PC-9 (cell line): ENCODE measurements at regions not wholly inside any gene's neighbourhood (a gene's known extent, or its start where the extent isn't known, plus 50 kb on each side); places are given as distances from the start of the nearest gene placed in this dataset.

Experiments used
- BruUV-seq: library from RNA; stranded (reverse); fragments of 400-500 nt; replicated peaks from 2 replicates; lab custom pipeline; 2021; lab: Mats Ljungman, UMichigan
- CTCF ChIA-PET: fragments of 300-600 bp; sonication (Branson Sonifier 250); formaldehyde crosslinking; loops from one replicate; lab custom pipeline; 2022; ENCODE audit warnings: antibody characterized with exemption; lab: Charles Lee
- POLR2A ChIA-PET: fragments of 300-600 bp; sonication (Branson Sonifier 250); formaldehyde crosslinking; loops from one replicate; lab custom pipeline; 2022; ENCODE audit warnings: antibody characterized with exemption; ENCODE audit not compliant: unreplicated experiment; lab: Charles Lee
- DNase-seq, 2 experiments: peaks; one replicate each; pipeline versions ENCODE4 v3.0.0 to v3.0.0-alpha.2; 2015 to 2022; ENCODE audit warnings: mixed read lengths in 1 of 2
- H2AFZ ChIP-seq: fragments of 200-600 bp; sonication (generic); 2 replicates; pipeline ENCODE4 v1.8.1; 2017; ENCODE audit warnings: antibody characterized with exemption
- H3F3A ChIP-seq: fragments of 200-600 bp; sonication (generic); 2 replicates; pipeline ENCODE4 v1.8.1; 2017; ENCODE audit warnings: antibody characterized with exemption, mild to moderate bottlenecking, low read depth; ENCODE audit not compliant: insufficient read depth
- H3K27ac ChIP-seq: fragments of 200-600 bp; sonication (generic); 2 replicates; pipeline ENCODE4 v1.6.1; 2016; ENCODE audit warnings: mixed run types
- H3K27me3 ChIP-seq: fragments of 200-600 bp; sonication (generic); 2 replicates; pipeline ENCODE4 v1.6.1; 2016; ENCODE audit warnings: low read depth, mixed run types; ENCODE audit not compliant: insufficient read depth
- H3K36me3 ChIP-seq: fragments of 200-600 bp; sonication (generic); 2 replicates; pipeline ENCODE4 v1.6.1; 2016; ENCODE audit warnings: low read depth, mixed run types
- H3K4me1 ChIP-seq: fragments of 200-600 bp; sonication (generic); replicated peaks from 2 replicates; pipeline ENCODE4 v1.6.1; 2016; ENCODE audit warnings: mixed run types; ENCODE audit not compliant: insufficient read depth
- H3K4me2 ChIP-seq: fragments of 200-600 bp; sonication (generic); 2 replicates; pipeline ENCODE4 v1.6.1; 2017; ENCODE audit warnings: mixed run types
- H3K4me3 ChIP-seq: fragments of 200-600 bp; sonication (generic); 2 replicates; pipeline ENCODE4 v1.6.1; 2016; ENCODE audit warnings: mixed run types
- H3K79me2 ChIP-seq: fragments of 200-600 bp; sonication (generic); 2 replicates; pipeline ENCODE4 v1.6.1; 2017; ENCODE audit warnings: low read depth, mixed run types
- H3K9me2 ChIP-seq: fragments of 200-600 bp; sonication (generic); 2 replicates; pipeline ENCODE4 v1.8.1; 2017; ENCODE audit warnings: mild to moderate bottlenecking; ENCODE audit not compliant: insufficient read depth
- H3K9me3 ChIP-seq: fragments of 200-600 bp; sonication (generic); 2 replicates; pipeline ENCODE4 v1.8.1; 2016; ENCODE audit warnings: low read depth; ENCODE audit not compliant: insufficient read depth
- H4K20me1 ChIP-seq: fragments of 200-600 bp; sonication (generic); 2 replicates; pipeline ENCODE4 v1.8.1; 2017; ENCODE audit not compliant: insufficient read depth
- EZH2 ChIP-seq: fragments of 200-600 bp; sonication (generic); IDR thresholded peaks from 2 replicates; pipeline ENCODE4 v1.8.0; 2017; ENCODE audit warnings: antibody characterized with exemption, low read depth
- intact Hi-C: fragments of 100-400 bp; cut with micrococcal nuclease; formaldehyde crosslinking; loops from one replicate; pipeline ENCODE4 v1.10.0; 2022; ENCODE audit not compliant: unreplicated experiment
- TF ChIP-seq, protein P1 (sequence below): fragments of 200-600 bp; sonication (generic); conservative IDR thresholded peaks from 2 replicates; pipeline ENCODE4 v1.6.1; 2017; ENCODE audit warnings: mixed run types, antibody characterized with exemption, mild to moderate bottlenecking, moderate library complexity

DNA sequence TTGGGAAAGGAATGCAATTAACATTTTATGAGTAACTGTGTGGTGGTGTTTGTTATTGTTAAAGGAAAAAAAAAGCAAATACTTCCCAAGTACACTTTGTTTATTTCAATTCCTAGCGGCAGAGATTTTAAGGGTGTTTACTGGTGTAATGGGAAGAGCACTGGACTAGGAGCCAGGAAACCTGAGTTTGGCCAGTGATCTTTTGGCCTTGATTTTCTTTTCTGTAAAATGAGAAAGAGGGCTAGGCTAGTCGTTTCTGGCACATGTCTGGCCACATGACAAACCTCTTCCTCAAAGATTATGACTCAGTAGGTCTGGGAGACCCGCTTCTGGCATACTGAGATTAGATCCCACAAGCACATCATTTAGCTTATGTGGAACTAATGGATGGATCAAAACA lies 428.1 kb upstream of the NOX3 start:
- no peaks in the 10 kb centered on the region for H3F3A ChIP-seq
- no peak overlapping the region for H3K4me2 ChIP-seq
- H3K4me3 ChIP-seq: no peak overlapping the region
- no peaks in the 10 kb centered on the region for H3K36me3 ChIP-seq
- H3K79me2 ChIP-seq: no peaks in the 10 kb centered on the region
- intact Hi-C loops: no loop called here
- H3K9me2 ChIP-seq: no peaks in the 10 kb centered on the region
- ChIA-PET POLR2A (no interaction called here), CTCF (no interaction called here)
- H3K27ac ChIP-seq: no peak overlapping the region
- no peak for DNase-seq
- TF ChIP-seq, protein P1, sequence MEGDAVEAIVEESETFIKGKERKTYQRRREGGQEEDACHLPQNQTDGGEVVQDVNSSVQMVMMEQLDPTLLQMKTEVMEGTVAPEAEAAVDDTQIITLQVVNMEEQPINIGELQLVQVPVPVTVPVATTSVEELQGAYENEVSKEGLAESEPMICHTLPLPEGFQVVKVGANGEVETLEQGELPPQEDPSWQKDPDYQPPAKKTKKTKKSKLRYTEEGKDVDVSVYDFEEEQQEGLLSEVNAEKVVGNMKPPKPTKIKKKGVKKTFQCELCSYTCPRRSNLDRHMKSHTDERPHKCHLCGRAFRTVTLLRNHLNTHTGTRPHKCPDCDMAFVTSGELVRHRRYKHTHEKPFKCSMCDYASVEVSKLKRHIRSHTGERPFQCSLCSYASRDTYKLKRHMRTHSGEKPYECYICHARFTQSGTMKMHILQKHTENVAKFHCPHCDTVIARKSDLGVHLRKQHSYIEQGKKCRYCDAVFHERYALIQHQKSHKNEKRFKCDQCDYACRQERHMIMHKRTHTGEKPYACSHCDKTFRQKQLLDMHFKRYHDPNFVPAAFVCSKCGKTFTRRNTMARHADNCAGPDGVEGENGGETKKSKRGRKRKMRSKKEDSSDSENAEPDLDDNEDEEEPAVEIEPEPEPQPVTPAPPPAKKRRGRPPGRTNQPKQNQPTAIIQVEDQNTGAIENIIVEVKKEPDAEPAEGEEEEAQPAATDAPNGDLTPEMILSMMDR: no peak
- TF ChIP-seq EZH2: no peak
- H2AFZ ChIP-seq: no peak overlapping the region
- H4K20me1 ChIP-seq: no peaks in the 10 kb centered on the region
- H3K27me3 ChIP-seq: no peaks in the 10 kb centered on the region
- BruUV-seq: no TSS peak
- no peaks in the 10 kb centered on the region for H3K9me3 ChIP-seq
- H3K4me1 ChIP-seq: peaks cover 20% of the 10 kb centered on the region

GRCh38 chr6:155883334-155883731 lies 427.7 kb upstream of the NOX3 start:
- H3K9me2 ChIP-seq: no peaks in the 10 kb centered on the region
- no peak overlapping the region for H3K27ac ChIP-seq
- no TSS peak for BruUV-seq
- TF ChIP-seq, protein P1: no peak
- TF ChIP-seq EZH2: no peak
- H3F3A ChIP-seq: no peaks in the 10 kb centered on the region
- no peak overlapping the region for H3K4me2 ChIP-seq
- no peak for DNase-seq
- no peak overlapping the region for H2AFZ ChIP-seq
- no peaks in the 10 kb centered on the region for H4K20me1 ChIP-seq
- ChIA-PET POLR2A (no interaction called here), CTCF (no interaction called here)
- H3K4me1 ChIP-seq: peaks cover 20% of the 10 kb centered on the region
- H3K4me3 ChIP-seq: no peak overlapping the region
- H3K27me3 ChIP-seq: no peaks in the 10 kb centered on the region
- no peaks in the 10 kb centered on the region for H3K79me2 ChIP-seq
- H3K36me3 ChIP-seq: no peaks in the 10 kb centered on the region
- no peaks in the 10 kb centered on the region for H3K9me3 ChIP-seq
- intact Hi-C loops: no loop called here

GRCh38 chr6:155882527-155883333 lies 427.1 kb upstream of the NOX3 start:
- BruUV-seq: no TSS peak
- H3K36me3 ChIP-seq: no peaks in the 10 kb centered on the region
- H3K4me3 ChIP-seq: no peak overlapping the region
- POLR2A ChIA-PET: no interaction called here
- H2AFZ ChIP-seq: no peak overlapping the region
- no peaks in the 10 kb centered on the region for H3K27me3 ChIP-seq
- intact Hi-C loops: no loop called here
- CTCF ChIA-PET: no interaction called here
- DNase-seq: no peak
- H3K4me2 ChIP-seq: no peak overlapping the region
- no peaks in the 10 kb centered on the region for H3K79me2 ChIP-seq
- no peaks in the 10 kb centered on the region for H3K9me3 ChIP-seq
- H4K20me1 ChIP-seq: no peaks in the 10 kb centered on the region
- no peaks in the 10 kb centered on the region for H3F3A ChIP-seq
- TF ChIP-seq, protein P1: no peak
- TF ChIP-seq EZH2: no peak
- H3K4me1 ChIP-seq: peaks cover 20% of the 10 kb centered on the region
- no peaks in the 10 kb centered on the region for H3K9me2 ChIP-seq
- H3K27ac ChIP-seq: no peak overlapping the region
